Spleen (tissue), 11 donors: ENCODE measurements at regions not wholly inside any gene's neighbourhood (a gene's known extent, or its start where the extent isn't known, plus 50 kb on each side); places are given as distances from the start of the nearest gene placed in this dataset.

Experiments used
- DNase-seq: peaks from one replicate; pipeline ENCODE4 v3.0.0-alpha.2; 2020
- H3K27ac ChIP-seq, 8 donors: fragments of 200-600 bp; sonication (generic) in 7 of 8; 1 replicate in 4 of 8; 2 replicates in 4 of 8; pipeline versions ENCODE4 v1.5.0 to v1.8.0; 2016 to 2021; ENCODE audit warnings: inconsistent platforms in 4 of 8, mild to moderate bottlenecking in 4 of 8, moderate library complexity in 1 of 8
- H3K27me3 ChIP-seq, 7 donors: fragments of 200-600 bp; sonication (generic) in 6 of 7; replicated peaks in 1 of 7; 1 replicate in 4 of 7; 2 replicates in 3 of 7; pipeline versions ENCODE4 v1.5.0 to v1.8.0; 2016 to 2021; ENCODE audit warnings: inconsistent platforms in 3 of 7, mild to moderate bottlenecking in 1 of 7
- H3K36me3 ChIP-seq, 6 donors: fragments of 200-600 bp; sonication (generic) in 5 of 6; 1 replicate in 4 of 6; 2 replicates in 2 of 6; pipeline versions ENCODE4 v1.5.0 to v1.8.0; 2016 to 2021; ENCODE audit warnings: inconsistent platforms in 2 of 6
- H3K4me1 ChIP-seq, 6 donors: fragments of 200-600 bp; sonication (generic) in 5 of 6; 1 replicate in 3 of 6; 2 replicates in 3 of 6; pipeline versions ENCODE4 v1.5.0 to v1.8.0; 2016 to 2021; ENCODE audit warnings: inconsistent platforms in 3 of 6
- H3K4me3 ChIP-seq, 8 donors: fragments of 200-600 bp; sonication (generic) in 7 of 8; 1 replicate in 4 of 8; 2 replicates in 4 of 8; pipeline versions ENCODE4 v1.5.0 to v1.8.0; 2016 to 2021; ENCODE audit warnings: inconsistent platforms in 4 of 8, mild to moderate bottlenecking in 4 of 8, moderate library complexity in 2 of 8
- H3K9me3 ChIP-seq, 8 donors: fragments of 200-600 bp; sonication (generic) in 7 of 8; 1 replicate in 4 of 8; 2 replicates in 4 of 8; pipeline versions ENCODE4 v1.5.0 to v1.8.0; 2016 to 2021; ENCODE audit warnings: inconsistent platforms in 4 of 8
- POLR2A ChIP-seq, 3 donors: fragments of 450-650 bp; IDR thresholded peaks; one replicate each; pipeline ENCODE4 v1.5.1; 2017; ENCODE audit warnings: antibody characterized with exemption in 3 of 3, mild to moderate bottlenecking in 1 of 3
- POLR2AphosphoS5 ChIP-seq, 3 donors: sonication (generic); formaldehyde crosslinking; IDR thresholded peaks; one replicate each; pipeline ENCODE4 v1.5.1; 2017; ENCODE audit warnings: antibody characterized with exemption in 3 of 3
- WGBS, 5 donors: extraction: QIAGEN DNeasy Blood & Tissue Kit in 3 of 5; methylation state at CpG; one replicate each; pipeline versions ENCODE4 v1.1.5 to v1.1.7; 2013 to 2018; 5-methylcytosine and 5-hydroxymethylcytosine counted together
- intact Hi-C: fragments of 100-400 bp; cut with DNase I; formaldehyde crosslinking; loops from one replicate; pipeline ENCODE4 v1.15.0; 2023; ENCODE audit warnings: low total_unique reads
- TF ChIP-seq, protein P1 (sequence below), 11 experiments: fragments of 200-600 bp in 7 of 11; fragments of 450-650 bp in 4 of 11; sonication (generic) in 4 of 11; IDR thresholded peaks in 8 of 11; conservative IDR thresholded peaks in 3 of 11; 1 replicate in 7 of 11; 2 replicates in 4 of 11; pipeline versions ENCODE4 v1.4.0 to v1.8.0; 2016 to 2021; ENCODE audit warnings: antibody characterized with exemption in 11 of 11, inconsistent platforms in 4 of 11, mild to moderate bottlenecking in 1 of 11
- donor health status: healthy with polysubstance abuse.
- donor health status: DM: no; HTN: no; CAD: no; lungs with moderate emphysema.
- donor health status: DM: no; HTN: no; CAD: no.
- donor health status: Bipolar disorder and iron deficiency.
- donor health status: healthy.
- donor health status: DM: no; HTN: no; CAD: no.
- donor health status: DM: yes; HTN: yes; CAD: no.

DNA sequence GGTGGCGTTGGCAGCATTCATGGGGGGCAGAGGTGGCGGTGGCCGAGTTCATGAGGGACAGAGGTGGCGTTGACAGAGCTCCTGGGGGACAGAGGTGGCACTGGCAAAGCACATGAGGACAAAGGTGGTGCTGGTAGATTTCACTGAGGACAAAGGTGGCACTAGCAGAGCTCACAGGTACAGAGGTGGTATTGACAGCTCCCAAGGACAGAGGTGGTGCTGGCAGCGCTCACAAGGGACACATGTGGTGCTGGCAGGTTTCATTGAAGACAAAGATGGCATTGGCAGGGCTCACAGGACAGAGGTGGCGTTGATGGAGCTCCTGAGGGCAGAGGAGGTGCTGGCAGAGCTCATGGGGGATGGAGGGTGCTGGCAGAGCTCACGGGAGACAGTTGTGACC lies 425.4 kb downstream of the CTTN start:
- intact Hi-C loops: no loop called here
- TF ChIP-seq, protein P1, sequence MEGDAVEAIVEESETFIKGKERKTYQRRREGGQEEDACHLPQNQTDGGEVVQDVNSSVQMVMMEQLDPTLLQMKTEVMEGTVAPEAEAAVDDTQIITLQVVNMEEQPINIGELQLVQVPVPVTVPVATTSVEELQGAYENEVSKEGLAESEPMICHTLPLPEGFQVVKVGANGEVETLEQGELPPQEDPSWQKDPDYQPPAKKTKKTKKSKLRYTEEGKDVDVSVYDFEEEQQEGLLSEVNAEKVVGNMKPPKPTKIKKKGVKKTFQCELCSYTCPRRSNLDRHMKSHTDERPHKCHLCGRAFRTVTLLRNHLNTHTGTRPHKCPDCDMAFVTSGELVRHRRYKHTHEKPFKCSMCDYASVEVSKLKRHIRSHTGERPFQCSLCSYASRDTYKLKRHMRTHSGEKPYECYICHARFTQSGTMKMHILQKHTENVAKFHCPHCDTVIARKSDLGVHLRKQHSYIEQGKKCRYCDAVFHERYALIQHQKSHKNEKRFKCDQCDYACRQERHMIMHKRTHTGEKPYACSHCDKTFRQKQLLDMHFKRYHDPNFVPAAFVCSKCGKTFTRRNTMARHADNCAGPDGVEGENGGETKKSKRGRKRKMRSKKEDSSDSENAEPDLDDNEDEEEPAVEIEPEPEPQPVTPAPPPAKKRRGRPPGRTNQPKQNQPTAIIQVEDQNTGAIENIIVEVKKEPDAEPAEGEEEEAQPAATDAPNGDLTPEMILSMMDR (IDR thresholded peaks at IDR 0.05 in 8 of 11, conservative IDR thresholded peaks at IDR 0.05 in 3 of 11): no peak
- TF ChIP-seq POLR2A (IDR thresholded peaks at IDR 0.05): no peak
- TF ChIP-seq POLR2AphosphoS5 (IDR thresholded peaks at IDR 0.05): no peak
- peaks cover 0 to 82% (median 15%) of the 10 kb centered on the region in 7 donors for H3K27me3 ChIP-seq

DNA sequence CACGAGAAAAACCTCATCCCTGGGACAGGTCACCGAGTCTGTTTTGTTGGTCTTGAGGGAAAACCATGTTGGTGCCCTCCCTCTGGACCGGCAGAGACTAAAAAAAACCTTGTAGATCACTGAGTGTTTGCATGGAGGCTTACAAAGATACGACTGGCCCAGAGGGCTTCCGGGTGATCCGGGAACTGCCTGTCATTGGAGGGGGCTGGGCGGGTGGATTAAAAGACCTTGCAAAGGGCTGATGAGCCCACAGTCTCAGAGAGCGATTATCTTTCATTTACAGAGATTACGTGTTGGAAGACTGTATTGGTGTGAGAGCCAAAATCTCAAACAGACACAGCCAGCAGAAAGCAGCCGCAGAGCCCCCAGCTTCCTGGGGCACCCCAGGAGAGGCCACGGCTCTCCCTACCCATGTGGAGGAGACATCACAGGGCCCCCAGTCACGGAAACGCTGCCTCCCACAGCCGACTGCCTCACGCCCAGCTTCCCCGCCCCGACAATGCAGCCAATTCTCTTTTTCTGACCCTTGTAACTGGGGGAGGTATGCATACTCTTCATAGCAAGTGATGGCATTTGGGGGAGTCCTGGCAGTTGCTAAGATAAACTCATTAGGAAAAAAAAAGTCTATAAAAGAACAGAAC lies 426.4 kb downstream of the CTTN start:
- DNase-seq: no peak
- Histone ChIP-seq H3K4me1 (peaks cover 0 to 48% (median 10%) of the 10 kb centered on the region in 6 donors), H3K36me3 (no peaks in the 10 kb centered on the region), H3K9me3 (no peaks in the 10 kb centered on the region), H3K27ac (peak overlapping the region in 1 of 8 donors; percentile 3), H3K4me3 (peak overlapping the region in 1 of 8 donors; percentile 16), H3K27me3 (peaks cover 0 to 81% (median 15%) of the 10 kb centered on the region in 7 donors)
- 10 to 23% (median 14%) methylated on average over 17 of the region's 17 CpGs for WGBS, 5 donors
- TF ChIP-seq POLR2A (IDR thresholded peaks at IDR 0.05) (no peak), POLR2AphosphoS5 (IDR thresholded peaks at IDR 0.05) (no peak)
- TF ChIP-seq, protein P1 (IDR thresholded peaks at IDR 0.05 in 8 of 11, conservative IDR thresholded peaks at IDR 0.05 in 3 of 11): no peak
- intact Hi-C loops: no loop called here

More for the DNA sequence above, 425.4 kb downstream of the CTTN start:
- Histone ChIP-seq H3K4me1 (peaks cover 0 to 49% (median 9%) of the 10 kb centered on the region in 6 donors), H3K27ac (no peak overlapping the region), H3K9me3 (no peaks in the 10 kb centered on the region), H3K4me3 (no peak overlapping the region), H3K36me3 (no peaks in the 10 kb centered on the region)
- no peak for DNase-seq
- 81 to 93% (median 89%) methylated on average over 7 of the region's 7 CpGs for WGBS, 5 donors

DNA sequence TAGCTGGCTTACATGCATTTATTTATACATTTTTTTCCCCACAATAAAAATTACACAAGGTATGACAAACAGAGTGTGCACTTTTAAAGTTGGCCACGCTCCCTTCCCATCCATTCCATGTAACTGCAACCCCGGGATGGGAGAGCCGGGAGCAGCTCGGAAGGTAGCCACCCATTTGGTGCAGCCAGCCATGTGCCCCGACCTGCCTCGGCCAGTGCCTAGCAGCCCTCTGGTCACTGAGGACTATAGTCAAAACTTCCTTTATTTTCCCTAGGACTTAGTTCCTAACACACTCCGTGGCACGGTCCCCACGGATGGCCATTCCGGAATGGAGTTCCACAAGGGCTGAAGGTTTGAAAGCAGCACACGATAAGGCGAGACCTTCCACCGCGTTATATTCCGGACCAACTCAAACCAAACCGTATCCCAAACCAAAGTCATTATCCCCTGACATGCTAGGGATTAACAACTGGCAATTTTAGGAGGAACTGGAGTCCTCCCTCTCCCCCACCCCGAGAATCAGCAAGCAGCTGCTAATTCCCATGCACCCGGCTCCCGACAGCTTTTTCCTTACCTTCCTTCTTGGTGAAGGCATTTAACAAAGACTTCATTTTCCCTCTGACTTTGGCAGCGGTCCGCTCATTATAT lies 426.4 kb downstream of the SHANK2 start:
- Histone ChIP-seq H3K27me3 (peaks cover 0 to 75% (median 15%) of the 10 kb centered on the region in 7 donors), H3K36me3 (no peaks in the 10 kb centered on the region), H3K4me3 (peak overlapping the region in 7 of 8 donors; percentile 15 to 59 (median 21)), H3K27ac (peak overlapping the region in 7 of 8 donors; percentile 15 to 79 (median 66)), H3K9me3 (no peaks in the 10 kb centered on the region), H3K4me1 (peaks cover 0 to 48% (median 10%) of the 10 kb centered on the region in 6 donors)
- WGBS, 5 donors: 33 to 58% (median 56%) methylated on average over 21 of the region's 21 CpGs
- TF ChIP-seq POLR2AphosphoS5 (IDR thresholded peaks at IDR 0.05) (no peak), POLR2A (IDR thresholded peaks at IDR 0.05) (no peak)
- TF ChIP-seq, protein P1 (IDR thresholded peaks at IDR 0.05 in 8 of 11, conservative IDR thresholded peaks at IDR 0.05 in 3 of 11): no peak
- intact Hi-C loops: no loop called here
- DNase-seq: no peak
